NB4 (cell line): ENCODE measurements at regions not wholly inside any gene's neighbourhood (a gene's known extent, or its start where the extent isn't known, plus 50 kb on each side); places are given as distances from the start of the nearest gene placed in this dataset.

Experiments used
- DNase-seq: peaks from one replicate; pipeline ENCODE4 v3.0.0; 2010; ENCODE audit warnings: low read depth
- H3K4me3 ChIP-seq: one replicate; pipeline ENCODE4 v1.5.1; 2011; ENCODE audit warnings: mild to moderate bottlenecking, low read depth, low read length, moderate library complexity
- CTCF ChIP-seq: IDR thresholded peaks from one replicate; pipeline ENCODE4 v1.5.1; 2012; ENCODE audit warnings: low read depth, low read length
- MAX ChIP-seq: IDR thresholded peaks from 2 replicates; pipeline ENCODE4 v1.6.1; 2011; ENCODE audit warnings: low read depth, low read length
- MYC ChIP-seq: IDR thresholded peaks from 2 replicates; pipeline ENCODE4 v1.6.1; 2011; ENCODE audit warnings: low read depth, low read length
- POLR2A ChIP-seq: IDR thresholded peaks from 2 replicates; pipeline ENCODE4 v1.6.1; 2011; ENCODE audit warnings: mild to moderate bottlenecking; ENCODE audit not compliant: insufficient read length; ENCODE audit errors: extremely low read depth

GRCh38 chr4:52187603-52188002 lies 136.5 kb downstream of the SPATA18 start:
- TF ChIP-seq MAX (no peak), POLR2A (no peak), MYC (no peak), CTCF (no peak)
- H3K4me3 ChIP-seq, result no peak overlapping the region
- no peak for DNase-seq

GRCh38 chr4:52192001-52192400 lies 140.9 kb downstream of the SPATA18 start:
- DNase-seq, result no peak
- H3K4me3 ChIP-seq, result no peak overlapping the region
- TF ChIP-seq POLR2A (no peak), MYC (no peak), MAX (no peak), CTCF (no peak)

- DNase-seq, result no peak
- TF ChIP-seq CTCF (no peak), MAX (no peak), POLR2A (no peak), MYC (no peak)
- no peak overlapping the region for H3K4me3 ChIP-seq
Measured at GRCh38 chr4:52192721-52193135, 141.6 kb downstream of the SPATA18 start.

GRCh38 chr4:52195869-52196268 lies 144.8 kb downstream of the SPATA18 start:
- no peak overlapping the region for H3K4me3 ChIP-seq
- no peak for DNase-seq
- no peak for TF ChIP-seq POLR2A
- TF ChIP-seq MYC, result no peak
- no peak for TF ChIP-seq CTCF
- no peak for TF ChIP-seq MAX

- no peak overlapping the region for H3K4me3 ChIP-seq
- DNase-seq, result no peak
- TF ChIP-seq MAX, result no peak
- TF ChIP-seq POLR2A, result no peak
- TF ChIP-seq MYC, result no peak
- TF ChIP-seq CTCF, result no peak
Measured at GRCh38 chr4:52196606-52197130, 145.6 kb downstream of the SPATA18 start.

- TF ChIP-seq CTCF, result no peak
- no peak for TF ChIP-seq POLR2A
- TF ChIP-seq MYC, result no peak
- no peak for TF ChIP-seq MAX
- DNase-seq, result no peak
- H3K4me3 ChIP-seq, result no peak overlapping the region
Measured at GRCh38 chr4:52197306-52197705, 146.2 kb downstream of the SPATA18 start.
